Activated naive CD8-positive, alpha-beta T cell (primary cell): ENCODE measurements at regions not wholly inside any gene's neighbourhood (a gene's known extent, or its start where the extent isn't known, plus 50 kb on each side); places are given as distances from the start of the nearest gene placed in this dataset.

ENCODE experiments used
- H3K27ac Mint-ChIP-seq: one replicate; pipeline ENCODE4 v1.8.0; 2021; ENCODE audit warnings: mixed read lengths
- H3K27me3 Mint-ChIP-seq: one replicate; pipeline ENCODE4 v1.8.0; 2021; ENCODE audit warnings: mixed read lengths
- H3K36me3 Mint-ChIP-seq: one replicate; pipeline ENCODE4 v1.8.0; 2021; ENCODE audit warnings: mixed read lengths
- H3K4me1 Mint-ChIP-seq: one replicate; pipeline ENCODE4 v1.8.0; 2021; ENCODE audit warnings: low read depth, mixed read lengths
- H3K4me3 Mint-ChIP-seq: one replicate; pipeline ENCODE4 v1.8.0; 2021; ENCODE audit warnings: mild to moderate bottlenecking, mixed read lengths
- H3K9me3 Mint-ChIP-seq: one replicate; pipeline ENCODE4 v1.8.0; 2021; ENCODE audit warnings: low read depth, mixed read lengths

DNA sequence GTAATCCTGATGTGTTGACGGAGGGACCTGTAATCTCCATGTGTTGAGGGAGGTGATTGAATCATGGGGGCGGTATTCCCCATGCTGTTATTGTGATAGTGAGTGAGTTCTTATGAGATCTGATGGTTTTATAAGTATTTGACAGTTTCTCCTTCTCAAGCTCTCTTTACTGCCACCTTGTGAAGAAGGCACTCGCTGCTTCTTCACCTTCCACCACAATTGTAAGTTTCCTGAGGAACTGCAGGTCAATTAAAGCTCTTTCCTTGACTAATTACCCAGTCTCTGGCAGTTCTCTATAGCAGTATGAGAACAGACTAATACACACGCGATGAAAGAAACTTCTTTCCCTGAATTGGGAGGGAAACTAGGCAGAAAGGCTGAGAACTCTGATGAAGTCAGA is 141.1 kb upstream of the RAD23B start:
- Mint-ChIP-seq H3K36me3 (no peaks in the 10 kb centered on the region), H3K4me3 (no peak overlapping the region), H3K9me3 (no peaks in the 10 kb centered on the region), H3K4me1 (no peaks in the 10 kb centered on the region), H3K27ac (no peak overlapping the region), H3K27me3 (peaks cover 13% of the 10 kb centered on the region)

DNA sequence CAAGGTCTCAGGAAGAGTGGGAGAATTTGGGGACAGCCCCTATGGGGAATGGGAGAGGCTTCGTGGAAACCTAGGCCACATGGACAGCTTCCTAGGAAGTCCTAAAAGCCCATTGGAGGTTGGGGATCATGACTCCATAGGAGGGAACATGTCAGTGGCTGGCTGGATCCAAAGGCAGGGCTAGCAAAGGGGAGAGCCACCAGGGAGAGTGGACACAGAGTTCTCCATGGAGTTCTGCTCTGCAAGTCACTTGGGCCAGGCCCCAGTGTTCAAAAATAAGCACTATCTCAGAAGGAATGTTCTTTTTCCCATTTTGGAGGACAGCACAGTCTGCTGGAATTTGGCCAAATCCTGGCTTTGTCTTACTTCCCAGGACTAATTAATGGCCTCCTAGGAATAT is 140.6 kb upstream of the RAD23B start:
- peaks cover 11% of the 10 kb centered on the region for H3K27me3 Mint-ChIP-seq
- no peak overlapping the region for H3K27ac Mint-ChIP-seq
- no peak overlapping the region for H3K4me3 Mint-ChIP-seq
- no peaks in the 10 kb centered on the region for H3K36me3 Mint-ChIP-seq
- no peaks in the 10 kb centered on the region for H3K9me3 Mint-ChIP-seq
- H3K4me1 Mint-ChIP-seq: no peaks in the 10 kb centered on the region

DNA sequence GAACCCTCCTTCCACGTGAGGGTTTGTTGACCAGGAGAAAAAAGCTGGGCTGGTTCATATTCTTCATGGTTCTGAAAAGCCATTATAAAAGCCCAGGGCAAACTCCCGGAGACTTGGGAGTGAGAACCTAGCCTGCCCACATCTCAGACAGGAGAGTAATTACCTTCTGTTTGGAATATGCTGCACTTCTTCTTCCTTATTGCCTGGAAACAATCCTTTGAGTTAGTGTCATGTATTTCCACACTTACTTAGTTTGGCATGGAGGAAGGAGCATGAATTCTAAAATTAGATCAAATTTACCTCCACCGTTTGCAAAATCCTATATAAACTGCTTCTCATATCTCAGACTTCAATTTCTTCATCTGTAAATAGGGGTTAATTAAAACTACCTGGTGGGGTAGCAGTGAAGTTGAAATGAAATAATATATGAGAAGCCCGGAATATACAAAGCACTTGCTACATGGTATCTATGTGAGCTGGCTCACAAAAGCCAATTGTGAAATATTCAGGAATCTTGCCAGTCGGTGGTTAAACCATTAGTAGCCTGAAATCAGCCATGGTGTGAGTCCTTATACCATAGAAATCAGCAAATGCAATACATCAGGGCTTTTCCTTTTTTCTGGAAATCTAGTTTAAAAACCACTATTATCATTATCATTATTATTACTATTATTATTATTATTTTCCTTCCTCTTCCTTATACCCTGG is 140.0 kb upstream of the RAD23B start:
- peaks cover 11% of the 10 kb centered on the region for H3K27me3 Mint-ChIP-seq
- H3K4me3 Mint-ChIP-seq: no peak overlapping the region
- H3K4me1 Mint-ChIP-seq: no peaks in the 10 kb centered on the region

DNA sequence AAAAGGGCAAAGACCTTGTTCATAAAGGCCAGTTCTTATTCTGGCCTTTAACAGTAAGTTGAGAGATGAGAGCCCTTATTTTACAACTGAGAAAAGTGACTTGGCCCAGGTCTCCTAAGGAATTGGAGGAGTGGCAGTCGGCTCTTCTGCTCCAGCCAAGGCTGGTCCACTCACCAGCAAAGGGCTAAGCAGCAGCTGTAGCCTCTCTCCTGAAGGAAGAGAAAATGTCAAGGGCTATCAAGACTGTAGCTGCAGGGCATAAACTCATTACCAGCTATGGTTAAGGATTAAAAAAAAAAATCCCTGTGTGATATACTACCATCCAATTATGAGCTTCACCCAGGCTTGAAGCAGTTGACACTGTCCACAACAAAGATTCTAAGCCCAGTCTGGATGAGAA is 138.6 kb upstream of the RAD23B start:
- peaks cover 14% of the 10 kb centered on the region for H3K27me3 Mint-ChIP-seq

More for the DNA sequence above, 140.0 kb upstream of the RAD23B start:
- Mint-ChIP-seq H3K27ac (no peak overlapping the region), H3K36me3 (no peaks in the 10 kb centered on the region), H3K9me3 (no peaks in the 10 kb centered on the region)

DNA sequence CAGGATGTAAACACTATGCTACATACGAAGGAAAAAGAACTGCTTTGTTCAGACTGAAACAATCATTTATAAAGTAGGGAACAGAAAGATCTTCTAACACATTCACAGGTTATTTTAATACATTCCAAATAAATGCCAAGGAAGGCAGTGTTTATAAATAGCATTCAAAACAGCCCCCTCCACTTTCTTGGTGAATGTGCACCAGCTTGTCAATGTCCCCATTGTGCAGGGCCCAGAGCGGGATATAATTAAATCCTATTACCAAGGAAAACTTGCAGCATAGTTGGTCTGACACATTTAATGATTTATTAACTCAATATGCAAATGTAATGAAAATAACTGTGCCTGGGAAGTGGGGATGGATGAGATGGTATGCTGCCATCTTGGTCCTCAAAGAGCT is 135.9 kb upstream of the RAD23B start:
- H3K9me3 Mint-ChIP-seq: no peaks in the 10 kb centered on the region
- no peaks in the 10 kb centered on the region for H3K4me1 Mint-ChIP-seq
- no peak overlapping the region for H3K4me3 Mint-ChIP-seq

More for the DNA sequence above, 138.6 kb upstream of the RAD23B start:
- Mint-ChIP-seq H3K9me3 (no peaks in the 10 kb centered on the region), H3K4me3 (no peak overlapping the region), H3K36me3 (no peaks in the 10 kb centered on the region), H3K27ac (no peak overlapping the region), H3K4me1 (no peaks in the 10 kb centered on the region)

DNA sequence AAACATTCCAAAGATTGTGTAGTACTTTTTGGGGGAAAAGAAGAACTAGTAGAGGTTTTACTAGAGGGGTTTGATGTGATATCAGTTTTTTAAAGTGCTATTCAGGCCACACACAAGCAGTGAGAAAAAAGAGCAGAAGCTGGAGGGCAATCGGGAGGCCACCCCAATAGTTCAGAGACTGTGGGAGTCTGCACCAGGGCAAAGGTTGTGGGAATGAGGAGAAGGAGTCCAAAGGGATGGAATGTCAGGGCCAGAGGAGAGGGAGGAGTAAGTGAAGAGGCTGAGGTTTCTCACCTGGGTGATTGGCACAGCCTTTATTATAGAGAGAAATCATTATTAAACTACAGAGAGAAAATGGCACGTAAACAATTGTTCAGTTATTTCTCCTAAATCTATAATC is 134.9 kb upstream of the RAD23B start:
- H3K4me3 Mint-ChIP-seq: no peak overlapping the region
- no peaks in the 10 kb centered on the region for H3K4me1 Mint-ChIP-seq
- peaks cover 12% of the 10 kb centered on the region for H3K27me3 Mint-ChIP-seq
- no peak overlapping the region for H3K27ac Mint-ChIP-seq
- no peaks in the 10 kb centered on the region for H3K36me3 Mint-ChIP-seq
- no peaks in the 10 kb centered on the region for H3K9me3 Mint-ChIP-seq

More for the DNA sequence above, 135.9 kb upstream of the RAD23B start:
- Mint-ChIP-seq H3K27me3 (peaks cover 12% of the 10 kb centered on the region), H3K36me3 (no peaks in the 10 kb centered on the region), H3K27ac (no peak overlapping the region)

DNA sequence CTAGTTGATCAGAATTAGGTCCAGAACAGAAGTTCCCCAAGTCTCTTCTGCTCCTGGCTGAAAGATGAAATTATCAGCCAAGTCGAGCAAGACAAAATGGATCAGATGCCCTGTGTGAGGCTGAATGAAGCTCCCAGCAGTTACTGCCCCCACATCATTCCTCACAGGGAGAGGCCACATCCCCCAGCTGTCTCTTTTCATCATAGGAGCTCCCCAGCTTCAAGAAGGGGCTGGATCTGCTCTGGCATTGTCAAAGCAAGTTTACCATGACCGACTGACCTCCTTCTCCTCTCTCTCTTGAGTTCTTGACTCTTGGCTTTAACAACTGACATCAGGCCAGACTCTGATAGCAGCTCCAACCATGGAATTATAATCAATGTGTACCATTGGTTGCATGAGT is 133.3 kb upstream of the RAD23B start:
- H3K4me1 Mint-ChIP-seq: no peaks in the 10 kb centered on the region
- H3K36me3 Mint-ChIP-seq: no peaks in the 10 kb centered on the region
- no peak overlapping the region for H3K4me3 Mint-ChIP-seq
- peaks cover 10% of the 10 kb centered on the region for H3K27me3 Mint-ChIP-seq
- H3K27ac Mint-ChIP-seq: no peak overlapping the region
- H3K9me3 Mint-ChIP-seq: no peaks in the 10 kb centered on the region

DNA sequence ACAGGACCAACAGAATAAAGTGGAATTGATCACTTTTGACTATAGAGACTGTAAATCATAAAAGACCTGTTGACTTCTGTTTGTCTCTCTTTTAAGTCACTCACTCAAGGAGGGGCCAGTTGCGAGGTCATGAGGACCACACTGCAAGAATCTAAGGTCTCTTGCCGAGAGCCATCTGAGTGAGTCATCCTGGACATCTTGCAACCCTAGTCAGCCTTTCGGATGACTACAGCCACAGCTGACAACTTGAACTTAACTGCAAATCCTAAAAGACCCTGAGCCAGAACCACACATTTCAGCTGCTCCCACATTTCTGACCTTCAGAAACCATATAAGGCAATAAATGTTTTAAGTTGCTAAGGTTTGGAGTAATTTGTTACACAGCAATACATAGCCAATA is 129.7 kb upstream of the RAD23B start:
- H3K36me3 Mint-ChIP-seq: no peaks in the 10 kb centered on the region
- H3K9me3 Mint-ChIP-seq: no peaks in the 10 kb centered on the region
- peaks cover 13% of the 10 kb centered on the region for H3K27me3 Mint-ChIP-seq
- H3K4me1 Mint-ChIP-seq: no peaks in the 10 kb centered on the region
- no peak overlapping the region for H3K4me3 Mint-ChIP-seq
- no peak overlapping the region for H3K27ac Mint-ChIP-seq

DNA sequence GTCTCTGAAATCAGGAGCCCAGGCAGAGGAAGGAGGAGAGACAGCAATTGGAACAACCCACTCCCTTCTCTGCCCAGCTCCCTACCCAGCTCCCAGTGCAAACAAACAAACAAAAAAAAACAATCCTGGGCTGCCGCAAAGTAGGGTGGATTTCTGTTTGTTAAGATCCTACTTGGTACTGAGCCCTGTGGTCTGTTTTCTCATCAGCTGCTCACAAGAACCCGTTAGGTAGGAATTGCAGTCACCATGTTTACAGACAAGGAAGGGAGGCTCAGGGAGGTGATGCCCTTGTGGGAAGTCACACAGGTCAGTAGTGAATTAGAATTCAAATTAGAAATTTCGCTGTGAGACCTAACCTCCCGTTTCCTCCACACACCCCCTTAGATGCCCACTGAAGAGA is 128.8 kb upstream of the RAD23B start:
- Mint-ChIP-seq H3K4me1 (no peaks in the 10 kb centered on the region), H3K27me3 (peaks cover 9% of the 10 kb centered on the region), H3K9me3 (no peaks in the 10 kb centered on the region), H3K4me3 (no peak overlapping the region), H3K36me3 (no peaks in the 10 kb centered on the region), H3K27ac (no peak overlapping the region)

DNA sequence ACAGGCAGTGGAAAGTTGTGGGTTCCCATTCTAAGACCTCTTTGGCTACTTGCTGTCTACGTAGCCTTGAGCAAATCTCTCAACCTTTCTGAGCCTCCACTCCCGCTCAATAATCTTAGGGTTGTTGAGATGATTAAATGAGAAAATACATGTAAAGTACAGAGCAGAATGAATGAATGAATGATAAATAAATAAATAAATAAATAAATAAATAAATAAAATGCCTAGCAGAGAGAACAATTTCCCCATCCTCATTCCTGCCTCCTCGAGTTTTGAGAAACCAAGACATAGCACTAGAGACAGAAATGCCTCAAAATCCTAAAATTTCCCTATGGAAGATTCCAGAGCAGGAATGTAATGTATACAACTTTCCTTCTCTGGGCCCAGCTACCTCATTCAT is 128.3 kb upstream of the RAD23B start:
- Mint-ChIP-seq H3K9me3 (no peaks in the 10 kb centered on the region), H3K27ac (no peak overlapping the region), H3K4me3 (no peak overlapping the region), H3K4me1 (no peaks in the 10 kb centered on the region), H3K27me3 (peaks cover 9% of the 10 kb centered on the region), H3K36me3 (no peaks in the 10 kb centered on the region)

DNA sequence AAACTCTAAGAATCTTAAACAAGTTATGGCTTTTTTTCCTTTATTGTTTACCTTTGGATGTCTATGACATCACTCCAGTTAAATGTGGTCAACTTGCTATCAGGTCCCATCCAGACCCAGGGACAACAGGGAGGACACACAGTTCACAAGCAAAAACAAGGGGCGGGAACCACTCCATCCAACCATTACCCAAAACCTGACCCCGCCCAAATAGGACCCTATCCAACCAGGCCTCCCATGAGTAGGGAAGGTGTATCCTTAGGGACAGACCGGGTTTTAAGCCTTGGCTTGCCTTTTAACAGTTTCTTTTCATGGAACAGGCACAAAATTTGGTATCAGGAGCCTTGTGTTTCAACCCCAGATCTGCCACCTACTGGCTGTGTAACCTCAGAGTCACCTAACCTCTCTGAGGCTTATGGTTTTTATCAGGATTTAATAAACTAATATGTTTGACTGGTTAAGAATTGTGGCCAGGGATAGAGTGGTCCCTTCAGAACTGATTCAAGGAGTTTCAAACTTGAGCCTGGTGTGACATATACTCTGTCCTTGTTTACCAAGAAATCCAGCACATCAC is 127.7 kb upstream of the RAD23B start:
- Mint-ChIP-seq H3K9me3 (no peaks in the 10 kb centered on the region), H3K4me3 (no peak overlapping the region), H3K27ac (no peak overlapping the region), H3K27me3 (peaks cover 9% of the 10 kb centered on the region), H3K4me1 (no peaks in the 10 kb centered on the region), H3K36me3 (no peaks in the 10 kb centered on the region)

DNA sequence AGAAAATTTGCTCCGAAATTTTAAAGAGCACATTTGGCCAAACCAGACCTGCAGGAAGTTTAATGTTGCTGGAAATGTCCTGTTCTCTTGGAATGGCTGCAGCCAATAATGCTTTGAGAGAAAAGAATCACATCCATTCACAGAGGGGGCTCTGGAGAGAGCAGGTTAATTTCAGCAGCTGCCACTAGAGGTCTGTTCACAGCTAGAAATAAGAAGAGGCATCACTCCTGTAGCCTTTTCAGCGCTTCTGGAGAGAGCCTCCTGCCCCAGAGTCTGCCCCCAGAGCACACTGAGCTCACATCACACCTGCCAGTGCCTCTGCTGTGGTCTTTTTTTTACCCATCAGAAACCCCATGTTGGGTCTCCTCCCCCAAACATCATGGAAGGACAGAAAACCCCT is 124.8 kb upstream of the RAD23B start:
- Mint-ChIP-seq H3K36me3 (no peaks in the 10 kb centered on the region), H3K27me3 (peaks cover 10% of the 10 kb centered on the region), H3K4me1 (no peaks in the 10 kb centered on the region), H3K27ac (no peak overlapping the region), H3K4me3 (no peak overlapping the region), H3K9me3 (no peaks in the 10 kb centered on the region)

DNA sequence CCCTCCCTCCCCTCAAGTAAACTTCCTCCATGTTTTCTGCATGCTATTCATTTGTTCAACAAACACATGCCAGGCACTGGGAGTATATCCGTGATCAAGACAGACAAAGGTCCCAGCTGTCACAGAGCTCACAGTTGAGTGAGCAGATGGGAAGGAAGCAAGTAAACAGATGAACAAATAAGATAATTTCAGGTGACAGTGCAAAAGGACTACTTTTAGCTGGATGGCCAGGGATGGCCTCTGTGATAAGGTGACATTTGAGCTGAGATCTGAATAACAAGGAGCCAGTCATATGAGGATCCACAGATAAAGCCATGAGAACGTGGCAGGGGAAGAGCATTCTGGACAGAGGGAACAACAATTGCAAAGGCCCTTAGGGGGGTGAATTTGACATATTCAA is 121.7 kb upstream of the RAD23B start:
- Mint-ChIP-seq H3K4me3 (no peak overlapping the region), H3K27ac (no peak overlapping the region), H3K27me3 (peaks cover 13% of the 10 kb centered on the region), H3K36me3 (no peaks in the 10 kb centered on the region), H3K4me1 (no peaks in the 10 kb centered on the region), H3K9me3 (no peaks in the 10 kb centered on the region)

DNA sequence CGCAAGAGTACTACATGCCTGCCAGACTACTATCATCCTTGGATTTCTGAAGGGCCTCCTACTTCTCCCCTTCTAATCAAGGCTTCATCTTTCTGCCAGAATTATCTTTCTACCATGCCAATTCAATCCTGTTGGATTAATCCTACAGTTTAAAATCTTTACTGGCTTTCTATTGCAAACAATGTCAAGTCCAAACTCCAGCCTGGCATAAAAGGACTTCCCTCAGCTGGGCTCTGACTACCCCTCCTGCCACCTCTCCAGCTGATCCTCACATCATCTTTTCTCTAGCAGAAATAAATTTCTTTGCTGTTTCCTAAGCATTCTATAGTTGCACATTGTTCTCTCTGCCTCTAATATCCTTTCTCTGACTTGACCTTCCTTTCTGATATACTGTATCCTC is 119.7 kb upstream of the RAD23B start:
- no peak overlapping the region for H3K4me3 Mint-ChIP-seq
- no peaks in the 10 kb centered on the region for H3K4me1 Mint-ChIP-seq
- H3K36me3 Mint-ChIP-seq: no peaks in the 10 kb centered on the region
- H3K27me3 Mint-ChIP-seq: peaks cover 5% of the 10 kb centered on the region
- no peak overlapping the region for H3K27ac Mint-ChIP-seq
- no peaks in the 10 kb centered on the region for H3K9me3 Mint-ChIP-seq

DNA sequence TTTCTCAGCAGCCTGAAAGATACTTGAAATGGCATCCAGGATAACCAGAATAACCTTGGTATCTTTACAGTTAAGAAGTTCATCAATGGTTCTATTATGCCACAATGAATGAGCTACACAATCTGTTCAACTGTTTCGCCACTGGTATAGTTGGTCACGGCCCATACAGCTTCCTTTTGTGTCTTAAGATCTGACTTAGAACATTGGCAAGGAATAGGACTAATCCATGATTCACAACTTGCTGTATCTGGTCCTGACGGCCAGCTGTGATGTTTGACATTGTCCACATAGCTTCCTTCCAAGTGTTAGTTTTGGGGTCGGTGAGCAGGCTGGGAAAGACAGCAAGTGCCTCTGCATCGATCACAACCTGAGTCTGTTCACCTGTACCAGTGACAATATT is 113.3 kb upstream of the RAD23B start:
- Mint-ChIP-seq H3K4me1 (no peaks in the 10 kb centered on the region), H3K27me3 (peaks cover 4% of the 10 kb centered on the region), H3K9me3 (no peaks in the 10 kb centered on the region), H3K27ac (no peak overlapping the region), H3K36me3 (no peaks in the 10 kb centered on the region), H3K4me3 (no peak overlapping the region)

DNA sequence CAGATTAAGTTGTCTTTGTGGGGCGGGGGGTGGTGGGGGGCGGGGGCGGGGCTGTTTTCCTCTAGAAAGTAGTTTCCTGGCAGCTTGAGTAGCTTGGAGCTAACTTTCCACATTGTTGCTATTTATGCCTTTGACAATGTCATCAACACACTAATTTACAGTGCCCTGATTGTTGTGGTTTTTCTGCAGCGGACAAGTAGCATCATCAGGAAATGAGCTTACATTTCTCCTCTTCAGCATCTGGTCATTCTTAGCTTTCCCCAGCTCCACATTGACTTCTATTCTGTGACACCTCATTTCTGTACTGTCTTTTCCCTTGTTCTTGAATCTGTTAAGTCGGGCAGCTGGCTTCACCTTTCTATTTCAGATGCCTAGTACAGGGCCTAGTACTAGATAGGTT is 112.3 kb upstream of the RAD23B start:
- Mint-ChIP-seq H3K27ac (no peak overlapping the region), H3K27me3 (peaks cover 4% of the 10 kb centered on the region), H3K9me3 (no peaks in the 10 kb centered on the region), H3K36me3 (no peaks in the 10 kb centered on the region), H3K4me3 (no peak overlapping the region), H3K4me1 (no peaks in the 10 kb centered on the region)
